ENCODE measurements at regions not wholly inside any gene's neighbourhood (a gene's known extent, or its start where the extent isn't known, plus 50 kb on each side); places are given as distances from the start of the nearest gene placed in this dataset.

DNA sequence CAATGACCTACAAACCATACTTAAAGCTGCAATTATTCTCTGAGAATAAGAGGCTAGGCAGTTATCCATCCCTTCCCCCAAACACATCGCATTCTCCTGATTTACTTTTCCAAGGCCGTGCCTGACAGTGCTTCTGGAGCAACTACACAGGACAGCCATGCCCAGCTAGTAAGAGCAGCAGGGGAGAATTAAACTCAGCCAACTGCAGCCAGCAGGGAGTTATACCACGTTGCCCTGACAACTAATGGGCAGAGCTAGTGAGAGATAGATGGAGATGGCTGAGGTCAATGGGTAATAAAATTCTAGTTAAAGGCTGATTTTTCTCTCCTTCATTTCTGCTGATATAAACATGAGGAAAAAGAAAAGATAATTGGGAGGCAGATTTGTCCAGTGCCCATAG, 193.8 kb upstream of the PPP2R3A start:
- H3K36me3 ChIP-seq = no peaks in the 10 kb centered on the region
- no peaks in the 10 kb centered on the region for H3K27me3 ChIP-seq
- DNase-seq = no peak
- H3K4me3 ChIP-seq = no peak overlapping the region
- intact Hi-C loops (cut with DNase I) = no loop called here
- H3K27ac ChIP-seq = no peak overlapping the region
- ATAC-seq = no peak
- no peaks in the 10 kb centered on the region for H3K9me3 ChIP-seq
- TF ChIP-seq, protein P1, sequence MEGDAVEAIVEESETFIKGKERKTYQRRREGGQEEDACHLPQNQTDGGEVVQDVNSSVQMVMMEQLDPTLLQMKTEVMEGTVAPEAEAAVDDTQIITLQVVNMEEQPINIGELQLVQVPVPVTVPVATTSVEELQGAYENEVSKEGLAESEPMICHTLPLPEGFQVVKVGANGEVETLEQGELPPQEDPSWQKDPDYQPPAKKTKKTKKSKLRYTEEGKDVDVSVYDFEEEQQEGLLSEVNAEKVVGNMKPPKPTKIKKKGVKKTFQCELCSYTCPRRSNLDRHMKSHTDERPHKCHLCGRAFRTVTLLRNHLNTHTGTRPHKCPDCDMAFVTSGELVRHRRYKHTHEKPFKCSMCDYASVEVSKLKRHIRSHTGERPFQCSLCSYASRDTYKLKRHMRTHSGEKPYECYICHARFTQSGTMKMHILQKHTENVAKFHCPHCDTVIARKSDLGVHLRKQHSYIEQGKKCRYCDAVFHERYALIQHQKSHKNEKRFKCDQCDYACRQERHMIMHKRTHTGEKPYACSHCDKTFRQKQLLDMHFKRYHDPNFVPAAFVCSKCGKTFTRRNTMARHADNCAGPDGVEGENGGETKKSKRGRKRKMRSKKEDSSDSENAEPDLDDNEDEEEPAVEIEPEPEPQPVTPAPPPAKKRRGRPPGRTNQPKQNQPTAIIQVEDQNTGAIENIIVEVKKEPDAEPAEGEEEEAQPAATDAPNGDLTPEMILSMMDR (IDR thresholded peaks at IDR 0.05) = no peak
- H3K4me1 ChIP-seq = no peaks in the 10 kb centered on the region

DNA sequence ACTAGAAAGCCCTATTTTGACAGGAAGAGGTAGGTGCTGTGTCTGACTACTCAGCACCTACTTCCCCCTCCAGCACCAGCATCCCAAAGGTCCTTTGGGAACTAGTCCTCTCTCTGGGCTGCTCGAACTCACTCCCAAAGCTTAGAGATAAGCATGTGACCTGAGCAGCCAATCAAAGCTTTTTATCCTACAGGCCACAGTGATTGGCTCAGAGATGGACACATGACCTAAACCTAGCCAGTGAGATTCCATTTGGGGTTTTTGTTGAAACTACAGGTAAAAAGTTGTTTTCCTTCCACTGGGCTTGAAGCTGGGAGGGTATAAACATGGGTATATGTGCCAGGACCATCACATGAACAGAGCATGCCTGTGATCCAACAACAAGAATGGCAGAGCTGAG, 186.5 kb upstream of the PPP2R3A start:
- Histone ChIP-seq H3K4me3 (no peak overlapping the region), H3K9me3 (no peaks in the 10 kb centered on the region), H3K36me3 (no peaks in the 10 kb centered on the region), H3K4me1 (no peaks in the 10 kb centered on the region), H3K27me3 (no peaks in the 10 kb centered on the region), H3K27ac (no peak overlapping the region)
- TF ChIP-seq, protein P1 (IDR thresholded peaks at IDR 0.05) = no peak
- intact Hi-C loops (cut with DNase I) = no loop called here
- ATAC-seq (no peak), DNase-seq (no peak)

DNA sequence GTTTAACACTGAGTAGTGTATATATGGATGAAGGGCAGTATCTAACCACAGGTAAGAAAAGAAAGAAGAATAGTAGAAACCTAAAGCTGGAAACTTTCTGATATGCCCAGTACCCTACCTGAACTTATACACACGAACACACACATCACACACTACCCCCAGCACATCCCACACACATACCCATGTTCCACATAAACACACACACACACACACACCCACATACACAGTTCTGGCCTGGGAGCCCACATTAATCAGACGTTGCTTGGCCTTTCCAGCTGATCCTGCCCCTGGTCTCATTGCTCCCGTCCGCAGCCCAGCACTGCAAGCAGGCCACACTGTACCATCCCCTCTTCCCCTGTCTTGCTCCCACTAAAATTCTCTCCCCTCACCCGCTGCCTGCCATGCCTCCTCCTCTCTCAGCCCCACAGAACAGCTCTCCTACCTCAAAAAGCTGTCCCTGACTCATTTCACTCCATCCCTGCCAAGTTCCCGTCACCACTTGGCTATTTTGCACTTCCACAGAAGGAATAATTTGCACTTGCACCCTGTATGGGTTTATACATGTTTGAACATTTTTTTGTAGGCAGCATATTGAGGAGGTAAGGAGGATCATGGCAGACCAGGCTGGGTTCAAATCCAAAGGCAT, 185.8 kb upstream of the PPP2R3A start:
- no peak for ATAC-seq
- Histone ChIP-seq H3K9me3 (no peaks in the 10 kb centered on the region), H3K36me3 (no peaks in the 10 kb centered on the region), H3K4me1 (no peaks in the 10 kb centered on the region), H3K27ac (no peak overlapping the region), H3K4me3 (no peak overlapping the region), H3K27me3 (no peaks in the 10 kb centered on the region)
- intact Hi-C loops (cut with DNase I) = no loop called here
- TF ChIP-seq, protein P1 (IDR thresholded peaks at IDR 0.05) = no peak
- DNase-seq = no peak

DNA sequence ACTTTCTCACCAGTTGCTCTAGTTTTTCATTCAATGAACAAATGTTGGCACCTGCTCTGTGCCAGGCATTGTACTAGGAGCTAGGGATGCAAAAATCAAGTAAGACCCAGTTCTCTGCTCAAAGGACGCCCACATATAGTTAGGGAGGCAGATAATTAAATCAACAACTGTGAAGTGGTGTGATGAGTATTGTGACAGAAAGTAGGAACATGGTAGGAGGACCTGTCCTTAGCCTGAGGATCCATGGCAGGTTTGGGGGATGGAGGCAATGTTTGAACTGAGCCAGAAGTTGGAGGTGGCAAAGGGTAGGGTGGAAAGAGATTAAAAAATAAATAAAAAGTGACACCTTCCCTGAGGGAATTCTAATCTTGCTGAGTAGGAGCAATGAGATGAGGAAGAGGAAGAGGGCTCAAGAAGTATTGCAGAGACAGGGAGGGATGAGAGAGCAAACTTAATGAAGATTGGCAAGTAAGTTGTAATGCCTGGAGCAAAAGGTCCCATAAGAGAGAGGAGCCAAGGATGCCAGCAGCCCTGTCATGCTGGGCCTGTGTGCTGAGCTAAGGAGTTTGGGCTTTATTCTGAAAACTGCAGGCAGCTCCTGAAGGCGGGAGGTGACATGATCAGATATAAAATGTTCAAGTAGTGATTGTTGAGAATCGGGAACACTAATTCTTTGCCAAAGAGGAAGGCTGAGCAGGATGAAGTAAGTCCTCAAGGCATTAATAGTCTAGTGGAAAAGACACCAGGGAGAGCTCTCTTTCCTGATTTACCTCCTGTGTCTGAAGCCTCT, 184.3 kb upstream of the PPP2R3A start:
- TF ChIP-seq, protein P1 (IDR thresholded peaks at IDR 0.05) = no peak
- no peak for DNase-seq

DNA sequence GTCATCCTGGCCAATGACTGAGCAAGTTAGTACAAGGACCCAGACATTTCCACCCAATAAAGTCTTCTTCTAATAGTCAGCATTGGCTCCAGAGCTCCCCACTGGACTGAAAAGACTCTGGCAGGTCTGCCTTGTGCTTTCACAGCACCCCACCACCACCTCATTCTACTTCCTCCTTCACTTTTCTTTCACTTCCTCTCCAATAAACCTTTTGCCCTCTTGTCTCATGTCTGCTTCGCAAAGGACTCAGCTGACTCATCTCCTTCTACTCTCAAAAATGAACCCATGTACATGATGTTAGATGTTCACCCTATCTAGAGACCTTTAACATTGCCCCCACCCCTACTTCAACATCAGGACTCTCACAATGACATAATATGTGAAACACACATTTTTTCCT, 181.0 kb upstream of the PPP2R3A start:
- ATAC-seq (peak; percentile 73), DNase-seq (no peak)
- Histone ChIP-seq H3K4me1 (no peaks in the 10 kb centered on the region), H3K4me3 (no peak overlapping the region), H3K9me3 (no peaks in the 10 kb centered on the region), H3K36me3 (no peaks in the 10 kb centered on the region), H3K27me3 (no peaks in the 10 kb centered on the region), H3K27ac (no peak overlapping the region)
- intact Hi-C loops (cut with DNase I) = no loop called here
- TF ChIP-seq, protein P1 (IDR thresholded peaks at IDR 0.05) = no peak

More for the DNA sequence above, 184.3 kb upstream of the PPP2R3A start:
- Histone ChIP-seq H3K27ac (no peak overlapping the region), H3K36me3 (no peaks in the 10 kb centered on the region), H3K4me1 (no peaks in the 10 kb centered on the region), H3K27me3 (no peaks in the 10 kb centered on the region), H3K9me3 (no peaks in the 10 kb centered on the region), H3K4me3 (no peak overlapping the region)
- no peak for ATAC-seq
- intact Hi-C loops (cut with DNase I) = no loop called here
